HG03064 (cell line): ENCODE measurements at regions not wholly inside any gene's neighbourhood (a gene's known extent, or its start where the extent isn't known, plus 50 kb on each side); places are given as distances from the start of the nearest gene placed in this dataset.

ENCODE experiments used
- ATAC-seq: cut with Tn5 transposase; IDR thresholded peaks from one replicate; pipeline ENCODE4 v1.9.1; 2021; ENCODE audit warnings: low read depth; ENCODE audit not compliant: unreplicated experiment

- ATAC-seq, result no peak
These were observed 55.2 kb downstream of the TTC32 start for GRCh38 chr2:19846567-19846966.

GRCh38 chr2:19846030-19846429 lies 55.8 kb downstream of the TTC32 start:
- no peak for ATAC-seq

GRCh38 chr2:19845323-19845920 lies 56.4 kb downstream of the TTC32 start:
- ATAC-seq, result no peak

GRCh38 chr2:19844750-19845149 lies 57.0 kb downstream of the TTC32 start:
- no peak for ATAC-seq

- no peak for ATAC-seq
These were observed 57.7 kb downstream of the TTC32 start for GRCh38 chr2:19843992-19844515.

- no peak for ATAC-seq
These were observed 59.7 kb downstream of the TTC32 start for GRCh38 chr2:19841918-19842693.

GRCh38 chr2:19839438-19839837 lies 62.3 kb downstream of the TTC32 start:
- ATAC-seq, result no peak

- ATAC-seq, result no peak
These were observed 63.2 kb downstream of the TTC32 start for GRCh38 chr2:19838616-19839015.

GRCh38 chr2:19837235-19837766 lies 64.5 kb downstream of the TTC32 start:
- ATAC-seq, result no peak

GRCh38 chr2:19835781-19836281 lies 66.0 kb downstream of the TTC32 start:
- ATAC-seq, result no peak

- ATAC-seq, result no peak
These were observed 67.8 kb downstream of the TTC32 start for GRCh38 chr2:19833978-19834377.

GRCh38 chr2:19829672-19830071 lies 72.1 kb downstream of the TTC32 start:
- no peak for ATAC-seq

GRCh38 chr2:19826874-19827273 lies 74.9 kb downstream of the TTC32 start:
- ATAC-seq, result no peak

- ATAC-seq, result no peak
These were observed 78.3 kb downstream of the TTC32 start for GRCh38 chr2:19823507-19823906.

GRCh38 chr2:19819097-19820065 lies 82.4 kb downstream of the TTC32 start:
- no peak for ATAC-seq

GRCh38 chr2:19818543-19818942 lies 83.2 kb downstream of the TTC32 start:
- ATAC-seq, result no peak

GRCh38 chr2:19818039-19818438 lies 83.7 kb downstream of the TTC32 start:
- no peak for ATAC-seq

- no peak for ATAC-seq
These were observed 86.0 kb downstream of the TTC32 start for GRCh38 chr2:19815746-19816145.

- ATAC-seq, result no peak
These were observed 89.6 kb downstream of the TTC32 start for GRCh38 chr2:19812166-19812565.

- no peak for ATAC-seq
These were observed 90.6 kb downstream of the TTC32 start for GRCh38 chr2:19811186-19811585.
